ENCODE measurements at regions not wholly inside any gene's neighbourhood (a gene's known extent, or its start where the extent isn't known, plus 50 kb on each side); places are given as distances from the start of the nearest gene placed in this dataset.

DNA sequence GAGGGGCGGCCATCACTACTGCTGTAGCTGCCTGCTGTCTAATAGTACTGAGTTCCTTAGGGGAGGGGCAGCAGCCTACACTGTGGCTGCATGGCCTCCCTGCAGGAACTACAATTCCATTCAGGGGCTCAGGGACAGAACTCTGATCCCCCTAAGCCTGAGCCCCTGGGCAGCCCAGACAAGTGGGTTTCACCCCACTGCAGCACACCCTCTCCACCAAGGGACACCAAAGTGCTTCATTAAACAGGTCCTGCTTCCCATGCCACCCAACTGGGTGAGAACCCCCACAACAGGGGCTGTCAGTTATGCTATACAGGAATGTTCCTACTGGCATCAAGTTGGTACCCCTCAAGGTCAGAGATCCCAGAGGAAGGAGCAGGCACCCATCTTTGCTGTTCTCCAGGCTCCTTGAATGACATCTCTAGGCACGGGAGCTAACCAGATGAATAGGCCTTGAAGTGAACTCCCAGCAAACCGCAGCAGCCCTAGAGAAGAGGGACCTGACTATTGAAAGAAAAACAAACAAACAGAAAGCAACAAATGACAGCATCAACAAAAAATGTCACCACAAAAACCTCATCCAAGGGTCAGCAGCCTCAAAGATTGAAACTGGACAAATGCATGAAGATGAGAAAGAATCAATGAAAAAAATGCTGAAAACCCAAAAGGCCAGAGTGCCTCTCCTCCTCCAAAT, 437.4 kb downstream of the NUF2 start:
- no peaks in the 10 kb centered on the region for H4K20me1 ChIP-seq (replicated peaks; ENCODE audit: control insufficient read depth, insufficient read depth, low read length)
- POLR2A ChIA-PET, result no interaction called here
- DNase-seq (ENCODE audit: extremely low read depth in 1 of 4, low spot score in 3 of 4) (no peak), ATAC-seq (no peak), FAIRE-seq (no peak)
- CTCF ChIA-PET (ENCODE audit: low intra/inter-chr PET ratio), result no interaction called here
- no TSS peak for BruUV-seq (replicated peaks)
- H3K4me2 ChIP-seq (ENCODE audit: insufficient read depth, low read length), result no peak overlapping the region
- H3K4me1 ChIP-seq (replicated peaks in 1 of 2; ENCODE audit: control insufficient read depth in 2 of 2, insufficient read depth in 2 of 2, low read length in 2 of 2), result no peaks in the 10 kb centered on the region
- in situ Hi-C loops (cut with MboI), result no loop called here
- no peaks in the 10 kb centered on the region for H3K9me1 ChIP-seq (ENCODE audit: control insufficient read depth, insufficient read depth, low read length)
- whole genome bisulfite sequencing (ENCODE audit: insufficient coverage, low coverage, missing lambda C conversion rate), result 4% methylated on average over 3 of the region's 3 CpGs
- H2AFZ ChIP-seq (ENCODE audit: low read depth, low read length), result no peak overlapping the region
- no peak overlapping the region for H3K27ac ChIP-seq (ENCODE audit: extremely low read depth, low read depth, low read length)
- no peak overlapping the region for H3K9ac ChIP-seq (ENCODE audit: insufficient read depth in 1 of 2, low read depth in 2 of 2, low read length in 2 of 2)
- H3K79me2 ChIP-seq (ENCODE audit: control insufficient read depth, insufficient read depth, low read length), result no peaks in the 10 kb centered on the region
- H3K4me3 ChIP-seq, result no peak overlapping the region
- no peaks in the 10 kb centered on the region for H3K9me3 ChIP-seq (replicated peaks; ENCODE audit: control insufficient read depth, insufficient read depth, low read depth, low read length)
- no peaks in the 10 kb centered on the region for H3K36me3 ChIP-seq (ENCODE audit: control insufficient read depth, insufficient read depth, low read length)
- no peaks in the 10 kb centered on the region for H3K27me3 ChIP-seq (ENCODE audit: control insufficient read depth in 2 of 2, insufficient read depth in 2 of 2, low read length in 2 of 2)
- intact Hi-C loops (cut with micrococcal nuclease), result no loop called here
- no peak for TF ChIP-seq LARP7 (IDR thresholded peaks at IDR 0.05)
- TF ChIP-seq RBM14 (IDR thresholded peaks at IDR 0.05; ENCODE audit: borderline replicate concordance, insufficient read depth, low read depth, low read length), result no peak
- TF ChIP-seq, protein P1, sequence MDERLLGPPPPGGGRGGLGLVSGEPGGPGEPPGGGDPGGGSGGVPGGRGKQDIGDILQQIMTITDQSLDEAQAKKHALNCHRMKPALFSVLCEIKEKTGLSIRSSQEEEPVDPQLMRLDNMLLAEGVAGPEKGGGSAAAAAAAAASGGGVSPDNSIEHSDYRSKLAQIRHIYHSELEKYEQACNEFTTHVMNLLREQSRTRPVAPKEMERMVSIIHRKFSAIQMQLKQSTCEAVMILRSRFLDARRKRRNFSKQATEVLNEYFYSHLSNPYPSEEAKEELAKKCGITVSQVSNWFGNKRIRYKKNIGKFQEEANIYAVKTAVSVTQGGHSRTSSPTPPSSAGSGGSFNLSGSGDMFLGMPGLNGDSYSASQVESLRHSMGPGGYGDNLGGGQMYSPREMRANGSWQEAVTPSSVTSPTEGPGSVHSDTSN (CRISPR knock-in tag; IDR thresholded peaks at IDR 0.05; ENCODE audit: low read depth), result no peak
- TF ChIP-seq, protein P1 (tag; conservative IDR thresholded peaks at IDR 0.05; ENCODE audit: low read depth), result no peak
- no peak for TF ChIP-seq L3MBTL2 (IDR thresholded peaks at IDR 0.05)
- TF ChIP-seq, protein P2, sequence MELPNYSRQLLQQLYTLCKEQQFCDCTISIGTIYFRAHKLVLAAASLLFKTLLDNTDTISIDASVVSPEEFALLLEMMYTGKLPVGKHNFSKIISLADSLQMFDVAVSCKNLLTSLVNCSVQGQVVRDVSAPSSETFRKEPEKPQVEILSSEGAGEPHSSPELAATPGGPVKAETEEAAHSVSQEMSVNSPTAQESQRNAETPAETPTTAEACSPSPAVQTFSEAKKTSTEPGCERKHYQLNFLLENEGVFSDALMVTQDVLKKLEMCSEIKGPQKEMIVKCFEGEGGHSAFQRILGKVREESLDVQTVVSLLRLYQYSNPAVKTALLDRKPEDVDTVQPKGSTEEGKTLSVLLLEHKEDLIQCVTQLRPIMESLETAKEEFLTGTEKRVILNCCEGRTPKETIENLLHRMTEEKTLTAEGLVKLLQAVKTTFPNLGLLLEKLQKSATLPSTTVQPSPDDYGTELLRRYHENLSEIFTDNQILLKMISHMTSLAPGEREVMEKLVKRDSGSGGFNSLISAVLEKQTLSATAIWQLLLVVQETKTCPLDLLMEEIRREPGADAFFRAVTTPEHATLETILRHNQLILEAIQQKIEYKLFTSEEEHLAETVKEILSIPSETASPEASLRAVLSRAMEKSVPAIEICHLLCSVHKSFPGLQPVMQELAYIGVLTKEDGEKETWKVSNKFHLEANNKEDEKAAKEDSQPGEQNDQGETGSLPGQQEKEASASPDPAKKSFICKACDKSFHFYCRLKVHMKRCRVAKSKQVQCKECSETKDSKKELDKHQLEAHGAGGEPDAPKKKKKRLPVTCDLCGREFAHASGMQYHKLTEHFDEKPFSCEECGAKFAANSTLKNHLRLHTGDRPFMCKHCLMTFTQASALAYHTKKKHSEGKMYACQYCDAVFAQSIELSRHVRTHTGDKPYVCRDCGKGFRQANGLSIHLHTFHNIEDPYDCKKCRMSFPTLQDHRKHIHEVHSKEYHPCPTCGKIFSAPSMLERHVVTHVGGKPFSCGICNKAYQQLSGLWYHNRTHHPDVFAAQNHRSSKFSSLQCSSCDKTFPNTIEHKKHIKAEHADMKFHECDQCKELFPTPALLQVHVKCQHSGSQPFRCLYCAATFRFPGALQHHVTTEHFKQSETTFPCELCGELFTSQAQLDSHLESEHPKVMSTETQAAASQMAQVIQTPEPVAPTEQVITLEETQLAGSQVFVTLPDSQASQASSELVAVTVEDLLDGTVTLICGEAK (IDR thresholded peaks at IDR 0.05), result no peak
- TF ChIP-seq, protein P2 (CRISPR knock-in tag; IDR thresholded peaks at IDR 0.05), result no peak
- no peak for TF ChIP-seq ZFP1 (CRISPR knock-in tag; IDR thresholded peaks at IDR 0.05)
- TF ChIP-seq, protein P3, sequence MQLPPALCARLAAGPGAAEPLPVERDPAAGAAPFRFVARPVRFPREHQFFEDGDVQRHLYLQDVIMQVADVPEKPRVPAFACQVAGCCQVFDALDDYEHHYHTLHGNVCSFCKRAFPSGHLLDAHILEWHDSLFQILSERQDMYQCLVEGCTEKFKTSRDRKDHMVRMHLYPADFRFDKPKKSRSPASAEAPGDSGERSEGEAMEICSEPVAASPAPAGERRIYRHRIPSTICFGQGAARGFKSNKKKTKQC (CRISPR knock-in tag; IDR thresholded peaks at IDR 0.05), result no peak
- no peak for TF ChIP-seq POLR3A (IDR thresholded peaks at IDR 0.05; ENCODE audit: borderline replicate concordance, extremely low read depth, insufficient read depth, insufficient read length)

Measured in K562 (cell line).